ENCODE measurements at regions not wholly inside any gene's neighbourhood (a gene's known extent, or its start where the extent isn't known, plus 50 kb on each side); places are given as distances from the start of the nearest gene placed in this dataset.

- peak; percentile 37 to 93 for DNase-seq (ENCODE audit: low read depth in 2 of 2)
- Histone ChIP-seq H2AFZ (ENCODE audit: low read length) (no peak overlapping the region), H3K4me1 (ENCODE audit: control insufficient read depth, extremely low read depth, insufficient read depth, low read length) (no peaks in the 10 kb centered on the region)
Measured at GRCh38 chr11:23509023-23509422, 648.7 kb upstream of the CCDC179 start.

GRCh38 chr11:23509821-23510220 lies 649.5 kb upstream of the CCDC179 start:
- TF ChIP-seq, protein P1, sequence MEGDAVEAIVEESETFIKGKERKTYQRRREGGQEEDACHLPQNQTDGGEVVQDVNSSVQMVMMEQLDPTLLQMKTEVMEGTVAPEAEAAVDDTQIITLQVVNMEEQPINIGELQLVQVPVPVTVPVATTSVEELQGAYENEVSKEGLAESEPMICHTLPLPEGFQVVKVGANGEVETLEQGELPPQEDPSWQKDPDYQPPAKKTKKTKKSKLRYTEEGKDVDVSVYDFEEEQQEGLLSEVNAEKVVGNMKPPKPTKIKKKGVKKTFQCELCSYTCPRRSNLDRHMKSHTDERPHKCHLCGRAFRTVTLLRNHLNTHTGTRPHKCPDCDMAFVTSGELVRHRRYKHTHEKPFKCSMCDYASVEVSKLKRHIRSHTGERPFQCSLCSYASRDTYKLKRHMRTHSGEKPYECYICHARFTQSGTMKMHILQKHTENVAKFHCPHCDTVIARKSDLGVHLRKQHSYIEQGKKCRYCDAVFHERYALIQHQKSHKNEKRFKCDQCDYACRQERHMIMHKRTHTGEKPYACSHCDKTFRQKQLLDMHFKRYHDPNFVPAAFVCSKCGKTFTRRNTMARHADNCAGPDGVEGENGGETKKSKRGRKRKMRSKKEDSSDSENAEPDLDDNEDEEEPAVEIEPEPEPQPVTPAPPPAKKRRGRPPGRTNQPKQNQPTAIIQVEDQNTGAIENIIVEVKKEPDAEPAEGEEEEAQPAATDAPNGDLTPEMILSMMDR (conservative IDR thresholded peaks at IDR 0.05 in 1 of 2, IDR thresholded peaks at IDR 0.05 in 1 of 2; ENCODE audit: low read depth in 1 of 2, low read length in 2 of 2), result no peak
- TF ChIP-seq EZH2 (IDR thresholded peaks at IDR 0.05; ENCODE audit: low read length, missing control alignments), result no peak

More at GRCh38 chr11:23509023-23509422, 648.7 kb upstream of the CCDC179 start:
- TF ChIP-seq EZH2 (IDR thresholded peaks at IDR 0.05; ENCODE audit: low read length, missing control alignments), result no peak
- TF ChIP-seq, protein P1 (conservative IDR thresholded peaks at IDR 0.05 in 1 of 2, IDR thresholded peaks at IDR 0.05 in 1 of 2; ENCODE audit: low read depth in 1 of 2, low read length in 2 of 2), result no peak
- Histone ChIP-seq H3K9ac (ENCODE audit: insufficient read depth, low read length) (no peak overlapping the region), H3K4me3 (replicated peaks in 1 of 4; ENCODE audit: control extremely low read depth in 1 of 4, insufficient read depth in 1 of 4, low read depth in 3 of 4, low read length in 4 of 4) (no peak overlapping the region), H3K27me3 (ENCODE audit: control insufficient read depth, insufficient read depth, low read length) (no peaks in the 10 kb centered on the region), H3K4me2 (ENCODE audit: extremely low read depth, insufficient read depth, low read length) (no peak overlapping the region), H3K79me2 (ENCODE audit: control insufficient read depth, insufficient read depth, low read length) (no peaks in the 10 kb centered on the region), H3K36me3 (ENCODE audit: control insufficient read depth, insufficient read depth, low read length) (no peaks in the 10 kb centered on the region), H3K9me3 (ENCODE audit: control insufficient read depth, insufficient read depth, low read depth, low read length) (no peaks in the 10 kb centered on the region), H3K27ac (ENCODE audit: insufficient read depth, low read length) (no peak overlapping the region), H4K20me1 (ENCODE audit: control insufficient read depth, extremely low read depth, insufficient read depth, low read length) (no peaks in the 10 kb centered on the region)

GRCh38 chr11:23519194-23519593 lies 658.9 kb upstream of the CCDC179 start:
- Histone ChIP-seq H3K9ac (ENCODE audit: insufficient read depth, low read length) (no peak overlapping the region), H3K27ac (ENCODE audit: insufficient read depth, low read length) (no peak overlapping the region), H3K4me3 (replicated peaks in 1 of 4; ENCODE audit: control extremely low read depth in 1 of 4, insufficient read depth in 1 of 4, low read depth in 3 of 4, low read length in 4 of 4) (no peak overlapping the region), H2AFZ (ENCODE audit: low read length) (no peak overlapping the region), H3K27me3 (ENCODE audit: control insufficient read depth, insufficient read depth, low read length) (no peaks in the 10 kb centered on the region), H3K79me2 (ENCODE audit: control insufficient read depth, insufficient read depth, low read length) (no peaks in the 10 kb centered on the region), H4K20me1 (ENCODE audit: control insufficient read depth, extremely low read depth, insufficient read depth, low read length) (no peaks in the 10 kb centered on the region), H3K36me3 (ENCODE audit: control insufficient read depth, insufficient read depth, low read length) (no peaks in the 10 kb centered on the region), H3K4me2 (ENCODE audit: extremely low read depth, insufficient read depth, low read length) (no peak overlapping the region), H3K4me1 (ENCODE audit: control insufficient read depth, extremely low read depth, insufficient read depth, low read length) (no peaks in the 10 kb centered on the region), H3K9me3 (ENCODE audit: control insufficient read depth, insufficient read depth, low read depth, low read length) (no peaks in the 10 kb centered on the region)
- TF ChIP-seq EZH2 (IDR thresholded peaks at IDR 0.05; ENCODE audit: low read length, missing control alignments), result no peak
- TF ChIP-seq, protein P1 (conservative IDR thresholded peaks at IDR 0.05 in 1 of 2, IDR thresholded peaks at IDR 0.05 in 1 of 2; ENCODE audit: low read depth in 1 of 2, low read length in 2 of 2), result no peak
- DNase-seq (ENCODE audit: low read depth in 2 of 2), result no peak

More at GRCh38 chr11:23509821-23510220, 649.5 kb upstream of the CCDC179 start:
- no peak overlapping the region for H3K27ac ChIP-seq (ENCODE audit: insufficient read depth, low read length)
- no peaks in the 10 kb centered on the region for H3K79me2 ChIP-seq (ENCODE audit: control insufficient read depth, insufficient read depth, low read length)
- DNase-seq (ENCODE audit: low read depth in 2 of 2), result no peak
- no peaks in the 10 kb centered on the region for H3K9me3 ChIP-seq (ENCODE audit: control insufficient read depth, insufficient read depth, low read depth, low read length)
- H3K4me3 ChIP-seq (replicated peaks in 1 of 4; ENCODE audit: control extremely low read depth in 1 of 4, insufficient read depth in 1 of 4, low read depth in 3 of 4, low read length in 4 of 4), result no peak overlapping the region
- H4K20me1 ChIP-seq (ENCODE audit: control insufficient read depth, extremely low read depth, insufficient read depth, low read length), result no peaks in the 10 kb centered on the region
- H3K9ac ChIP-seq (ENCODE audit: insufficient read depth, low read length), result no peak overlapping the region
- H3K4me2 ChIP-seq (ENCODE audit: extremely low read depth, insufficient read depth, low read length), result no peak overlapping the region
- no peak overlapping the region for H2AFZ ChIP-seq (ENCODE audit: low read length)
- H3K36me3 ChIP-seq (ENCODE audit: control insufficient read depth, insufficient read depth, low read length), result no peaks in the 10 kb centered on the region
- H3K4me1 ChIP-seq (ENCODE audit: control insufficient read depth, extremely low read depth, insufficient read depth, low read length), result no peaks in the 10 kb centered on the region
- H3K27me3 ChIP-seq (ENCODE audit: control insufficient read depth, insufficient read depth, low read length), result no peaks in the 10 kb centered on the region
